ENCODE measurements at regions not wholly inside any gene's neighbourhood (a gene's known extent, or its start where the extent isn't known, plus 50 kb on each side); places are given as distances from the start of the nearest gene placed in this dataset.
A peak's percentile ranks its signal among the peaks of the same experiment; 100 is the strongest.
"Not testable (repeated sequence)": the region's sequence is repeated elsewhere in the genome, so short reads cannot be mapped to it uniquely, and the experiment has no call there.

DNA sequence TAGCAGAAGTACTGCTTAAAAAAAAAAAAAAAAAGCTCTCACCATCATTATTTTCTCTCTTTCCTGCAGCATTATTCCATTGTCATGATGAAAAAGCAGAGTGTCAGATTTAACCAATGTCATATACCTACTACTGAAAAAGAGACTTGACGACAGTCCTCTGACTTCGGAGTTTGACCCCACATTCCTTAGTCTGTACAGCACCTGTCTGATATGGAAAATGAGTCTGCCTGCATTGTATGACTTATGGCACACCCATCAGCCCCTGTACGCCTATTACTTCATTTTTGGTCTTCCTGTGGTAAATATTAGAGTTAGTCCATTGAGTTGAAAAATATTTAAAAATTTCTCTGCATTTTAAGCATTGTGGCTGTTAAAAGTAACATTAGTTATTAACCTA is 54.5 kb upstream of the NOX4 start:
- DNase-seq = no peak

DNA sequence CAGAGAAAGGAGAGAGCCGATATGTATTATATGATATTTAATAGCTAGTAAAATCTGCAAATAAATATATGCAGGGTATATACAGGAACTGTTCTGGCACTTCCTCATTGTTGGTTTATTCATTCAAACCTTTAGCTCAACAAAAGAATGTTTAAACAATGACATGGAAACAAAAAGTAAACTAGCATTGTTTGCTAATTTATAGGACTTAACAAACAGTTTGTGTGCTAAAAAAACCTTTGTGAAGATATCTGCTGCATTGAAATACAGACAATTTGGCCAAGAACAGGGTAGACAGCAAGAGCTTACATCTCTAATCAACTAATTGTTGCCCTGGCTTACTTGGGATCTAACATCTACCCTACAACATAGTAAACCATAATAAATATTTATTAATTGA is 64.6 kb upstream of the NOX4 start:
- DNase-seq = not testable (repeated sequence)

DNA sequence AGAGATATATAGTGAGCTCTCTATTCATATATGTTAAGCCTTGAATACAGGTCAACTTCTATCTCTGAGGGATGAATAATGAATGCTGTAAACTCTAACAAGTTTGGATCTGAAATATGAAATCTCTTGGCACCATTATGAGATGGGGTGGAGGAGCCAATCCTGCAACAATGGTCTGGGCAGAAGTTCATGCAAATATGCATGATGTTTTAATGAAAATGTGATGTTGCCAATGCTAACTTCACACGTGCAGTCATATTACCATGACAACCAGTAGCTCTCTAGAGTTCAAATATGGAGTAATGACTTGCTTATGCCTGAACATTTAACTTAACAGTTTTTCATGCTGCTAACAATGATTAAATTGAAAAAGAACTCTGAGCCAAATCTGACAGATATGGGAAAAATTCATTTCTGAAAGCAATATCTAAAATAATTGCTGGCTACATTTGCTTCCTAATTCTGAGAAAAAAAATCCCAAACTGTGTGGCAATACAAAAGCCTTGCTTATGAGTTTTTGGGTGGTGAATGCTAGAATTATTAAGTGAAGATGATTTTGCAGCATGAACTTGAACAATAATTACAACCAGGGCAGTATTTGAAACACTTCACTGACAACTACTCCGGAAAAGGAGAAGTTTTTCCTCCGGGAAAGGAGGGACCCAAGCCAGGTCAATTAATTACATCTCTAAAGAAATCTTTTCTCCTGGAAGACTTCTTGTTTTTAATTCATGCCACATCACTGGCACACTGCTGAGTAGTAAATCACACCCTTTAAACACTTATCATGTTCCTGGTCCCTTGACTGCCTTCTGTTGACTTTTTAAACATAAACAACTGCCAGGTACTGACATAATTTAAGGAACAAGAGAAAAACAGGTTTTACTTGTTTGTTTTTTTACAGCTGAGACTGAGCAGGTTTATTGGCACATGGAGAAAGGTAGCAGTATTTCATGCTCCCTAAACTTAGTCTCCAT is 65.8 kb upstream of the NOX4 start:
- DNase-seq = not testable (repeated sequence)

DNA sequence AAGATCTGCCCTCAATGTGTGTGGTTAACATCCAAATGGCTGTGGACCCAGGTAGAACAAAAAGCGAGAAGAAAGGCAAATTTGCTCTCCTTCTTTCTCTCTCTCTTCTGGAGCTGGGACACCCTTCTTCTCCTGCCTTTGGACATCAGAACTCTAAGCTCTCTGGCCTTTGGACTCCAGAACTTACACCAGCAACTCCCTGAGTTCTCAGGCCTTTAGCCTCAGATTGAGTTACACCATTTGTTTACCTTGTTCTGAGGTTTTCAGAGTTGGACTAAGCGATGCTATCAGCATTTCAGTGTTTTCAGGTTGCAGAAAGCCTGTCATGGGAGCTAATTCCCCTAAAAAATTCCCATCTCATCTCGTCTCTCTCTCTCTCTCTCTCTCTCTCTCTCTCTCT is 69.4 kb upstream of the NOX4 start:
- DNase-seq = not testable (repeated sequence)

DNA sequence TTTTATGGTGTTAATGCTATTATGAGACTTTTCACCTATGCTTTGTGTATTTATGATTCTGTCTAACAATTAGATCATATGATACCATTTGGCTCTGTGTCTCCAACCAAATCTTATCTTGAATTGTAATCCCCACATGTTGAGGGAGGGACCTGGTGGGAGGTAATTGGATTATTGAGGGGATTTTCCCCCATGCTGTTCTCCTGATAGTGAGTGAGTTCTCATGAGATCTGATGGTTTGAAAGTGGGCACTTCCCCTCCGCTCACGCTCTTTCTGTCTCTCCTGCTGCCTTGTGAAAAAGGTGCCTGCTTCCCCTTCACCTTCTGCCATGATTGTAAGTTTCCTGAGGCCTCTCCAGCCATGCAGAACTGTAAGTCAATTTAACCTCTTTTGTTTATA is 71.6 kb upstream of the NOX4 start:
- DNase-seq = not testable (repeated sequence)

DNA sequence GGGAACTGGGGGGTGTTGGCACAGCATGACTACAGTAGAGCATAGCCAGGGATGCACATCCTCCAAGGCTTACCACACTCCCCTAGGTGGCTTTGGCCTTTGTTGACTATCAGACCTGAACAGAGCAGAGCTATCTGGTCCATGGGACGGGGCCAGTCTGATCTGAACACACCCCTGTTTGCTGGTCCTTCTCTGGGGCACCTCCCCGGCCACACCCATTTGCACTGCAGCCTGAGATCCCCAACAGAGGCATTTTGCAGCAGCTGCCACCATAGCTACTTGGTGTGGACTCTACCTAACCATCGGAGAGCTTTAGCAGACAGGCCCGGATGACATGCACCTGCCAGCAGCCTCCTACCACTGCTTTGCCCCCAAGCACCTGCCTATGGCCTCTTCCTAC is 75.8 kb upstream of the NOX4 start:
- no peak for DNase-seq

DNA sequence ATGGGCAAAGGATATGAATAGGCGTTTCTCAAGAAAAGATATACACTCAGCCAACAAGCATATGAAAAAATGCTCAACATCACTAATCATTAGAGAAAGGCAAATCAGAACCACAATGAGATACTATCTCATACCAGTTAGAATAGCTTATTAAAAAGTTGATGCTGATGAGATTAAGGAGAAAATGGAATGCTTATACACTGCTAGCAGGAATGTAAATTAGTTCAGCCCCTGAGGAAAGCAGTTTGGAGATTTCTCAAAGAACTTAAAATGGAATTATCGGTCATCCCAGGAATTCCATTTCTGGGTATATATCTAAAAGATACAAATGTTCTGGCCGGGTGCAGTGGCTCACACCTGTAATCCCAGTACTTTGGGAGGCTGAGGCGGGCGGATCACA is 78.2 kb upstream of the NOX4 start:
- not testable (repeated sequence) for DNase-seq

DNA sequence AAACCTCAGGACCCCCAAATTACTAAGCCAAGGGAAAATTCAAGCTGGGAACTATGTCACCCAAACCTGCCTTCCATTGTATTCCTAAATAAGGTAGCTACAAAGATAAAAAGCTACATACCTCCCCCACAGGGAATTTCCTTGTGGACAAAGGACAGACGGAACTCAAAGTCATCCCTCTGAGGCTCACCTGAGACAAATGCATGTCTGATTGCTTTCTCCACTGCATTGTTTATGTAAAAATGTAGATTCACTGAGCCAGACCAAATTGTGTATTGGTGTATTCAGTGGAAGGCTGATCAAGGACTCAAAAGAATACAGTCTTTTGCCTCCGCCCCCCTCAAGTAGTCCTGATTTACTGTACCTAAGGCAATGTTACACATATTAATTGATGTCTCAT is 80.5 kb upstream of the NOX4 start:
- not testable (repeated sequence) for DNase-seq

DNA sequence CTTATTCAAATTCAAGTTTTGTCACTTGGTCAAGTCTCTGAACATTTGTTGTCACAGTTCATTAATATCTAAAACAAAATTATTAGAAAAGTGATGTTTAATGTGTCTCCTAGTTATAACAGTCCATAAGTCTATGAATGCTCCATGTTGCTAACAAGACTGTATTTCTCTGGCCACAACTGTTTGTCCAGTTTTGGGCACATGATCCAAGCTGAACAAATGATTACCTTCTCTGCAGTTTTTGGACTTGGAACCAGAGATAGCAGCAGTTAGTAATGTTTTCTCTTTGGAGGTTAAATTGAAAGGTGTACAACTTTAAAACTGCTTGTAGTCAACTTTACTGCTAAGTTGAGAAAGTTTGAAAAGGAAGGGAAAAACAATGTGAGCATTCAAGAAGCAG is 84.7 kb upstream of the NOX4 start:
- DNase-seq = not testable (repeated sequence)

DNA sequence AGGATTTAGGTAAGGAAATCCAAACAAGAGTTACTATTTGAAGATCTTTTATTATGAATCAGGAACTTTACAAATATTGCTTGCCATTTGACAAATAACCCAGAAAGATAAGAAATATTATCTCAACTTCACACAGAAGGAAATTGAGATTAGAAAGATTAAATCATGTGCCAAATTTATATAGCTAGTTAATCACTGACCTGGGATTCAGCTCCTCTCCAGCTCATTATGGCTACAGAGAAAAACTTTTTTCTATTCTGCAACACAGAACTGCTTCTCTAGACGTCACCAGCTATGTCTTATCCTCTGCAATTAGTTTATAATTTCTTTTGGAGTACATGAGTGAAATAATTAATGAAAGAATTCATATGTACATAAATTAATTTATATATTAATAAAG is 86.3 kb upstream of the NOX4 start:
- DNase-seq = not testable (repeated sequence)

DNA sequence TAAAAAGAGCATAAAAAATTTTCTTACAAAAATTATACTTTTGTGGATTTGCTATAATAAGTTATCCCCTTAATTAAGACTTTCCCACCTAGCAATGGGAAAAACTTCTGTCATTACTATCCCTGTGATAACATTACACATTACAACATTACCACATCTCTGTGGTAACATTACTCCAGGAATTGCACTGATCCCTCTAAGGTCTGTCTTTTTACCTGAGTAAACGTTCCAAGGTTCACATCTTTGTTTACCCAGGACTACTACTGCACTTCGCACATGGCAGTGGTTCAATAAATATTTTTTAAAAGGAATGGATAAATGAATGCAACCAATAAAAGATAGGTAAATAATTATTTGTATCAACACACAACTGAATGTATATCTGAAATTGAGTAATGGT is 92.4 kb upstream of the NOX4 start:
- no peak for DNase-seq

DNA sequence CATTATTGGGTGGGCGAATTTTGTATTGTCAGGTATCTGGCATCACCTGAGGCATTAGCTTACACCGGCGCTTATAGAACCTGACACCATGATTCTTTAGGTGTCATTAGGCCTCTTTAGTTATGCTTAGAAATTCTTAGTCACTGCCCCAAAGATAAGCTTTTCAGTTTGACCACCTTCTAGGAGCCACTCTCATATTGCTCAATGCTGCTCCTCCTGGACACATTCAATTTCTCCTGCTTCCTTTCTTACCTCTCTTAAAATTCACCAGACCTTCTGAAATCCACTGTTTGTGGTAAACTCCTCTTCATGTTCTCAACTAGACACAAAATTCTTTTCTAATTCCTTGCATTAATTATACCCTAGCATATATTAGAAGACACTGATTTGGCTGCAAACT is 93.9 kb upstream of the NOX4 start:
- not testable (repeated sequence) for DNase-seq

DNA sequence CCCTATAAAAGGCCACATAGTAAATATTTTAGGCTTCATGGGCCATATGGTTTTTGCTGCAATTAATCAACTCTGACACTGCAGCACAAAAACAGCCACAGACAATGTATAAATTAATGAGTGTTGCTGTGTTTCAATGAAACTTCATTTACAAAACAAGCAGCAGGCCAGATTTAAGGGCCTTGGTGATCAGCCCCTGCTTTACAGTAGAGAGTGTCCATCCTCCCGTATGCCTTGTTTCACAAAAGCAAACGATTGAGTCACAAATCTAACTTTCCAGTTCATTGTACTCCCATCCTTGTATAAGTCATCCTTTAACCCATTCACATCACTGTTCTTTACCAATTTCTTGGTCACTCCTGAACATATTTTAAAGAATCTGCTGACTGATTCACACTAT is 94.3 kb upstream of the NOX4 start:
- DNase-seq = not testable (repeated sequence)

DNA sequence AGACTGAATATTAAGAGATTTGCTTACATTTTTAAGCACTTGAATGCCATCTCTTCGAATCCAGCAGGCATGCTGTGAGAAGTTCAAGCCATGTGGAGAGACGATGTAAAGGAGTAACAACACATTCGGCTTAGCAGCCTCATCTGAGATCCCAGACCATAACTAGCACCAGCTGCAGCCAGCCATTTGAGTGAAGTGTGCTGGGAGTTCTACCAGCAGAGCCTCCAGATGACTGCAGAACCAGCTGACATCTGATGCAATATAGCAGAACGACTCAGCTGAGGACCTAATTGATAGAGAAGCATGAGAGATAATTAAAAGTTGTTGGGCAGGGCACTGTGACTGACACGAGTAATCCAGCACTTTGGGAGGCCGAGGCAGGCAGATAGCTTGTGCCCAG is 98.2 kb upstream of the NOX4 start:
- DNase-seq = not testable (repeated sequence)

DNA sequence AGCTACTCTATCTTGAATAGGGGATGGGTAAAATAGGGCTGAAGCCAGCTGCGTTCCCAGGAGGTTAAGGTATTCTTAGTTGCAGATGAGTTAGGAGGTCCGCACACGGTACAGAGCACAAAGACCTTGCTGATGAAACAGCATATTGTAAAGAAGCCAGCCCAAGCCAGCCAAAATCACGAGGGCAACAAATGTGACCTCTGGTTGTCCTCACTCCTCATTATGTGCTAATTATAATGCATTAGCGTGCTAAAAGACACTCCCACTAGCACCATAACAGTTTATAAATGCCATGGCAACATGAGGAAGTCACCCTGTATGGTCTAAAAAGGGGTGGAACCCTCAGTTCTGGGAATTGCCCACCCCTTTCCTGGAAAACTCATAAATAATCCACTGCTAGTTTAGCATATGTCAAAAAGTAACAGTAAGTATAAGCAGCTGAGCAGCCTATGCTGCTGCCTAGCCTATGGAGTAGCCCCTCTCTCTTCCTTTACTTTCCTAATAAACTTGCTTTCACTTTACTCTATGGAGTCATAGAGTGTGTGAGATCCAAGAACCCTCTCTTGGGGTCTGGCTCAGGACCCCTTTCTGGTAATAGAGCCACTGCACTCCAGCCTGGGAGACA is 98.9 kb upstream of the NOX4 start:
- DNase-seq = not testable (repeated sequence)

DNA sequence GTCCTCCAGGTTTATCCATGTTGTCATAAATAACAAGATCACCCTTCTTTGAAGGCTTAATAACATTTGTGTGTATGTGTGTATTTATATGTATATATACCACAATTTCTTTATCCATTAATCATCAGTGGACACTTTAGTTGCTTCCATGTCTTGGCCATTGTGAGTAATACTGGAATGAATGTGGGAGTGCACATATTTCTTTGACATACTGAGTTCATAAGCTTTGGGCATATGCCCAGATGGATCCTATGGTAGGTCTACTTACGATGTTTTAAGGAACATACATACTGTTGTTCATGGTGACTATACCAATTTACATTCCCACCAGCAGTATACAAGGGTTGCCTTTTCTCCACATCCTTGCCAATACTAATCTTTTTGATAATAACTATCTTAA is 108.8 kb upstream of the TRIM77 start:
- peak; percentile 45 for DNase-seq

DNA sequence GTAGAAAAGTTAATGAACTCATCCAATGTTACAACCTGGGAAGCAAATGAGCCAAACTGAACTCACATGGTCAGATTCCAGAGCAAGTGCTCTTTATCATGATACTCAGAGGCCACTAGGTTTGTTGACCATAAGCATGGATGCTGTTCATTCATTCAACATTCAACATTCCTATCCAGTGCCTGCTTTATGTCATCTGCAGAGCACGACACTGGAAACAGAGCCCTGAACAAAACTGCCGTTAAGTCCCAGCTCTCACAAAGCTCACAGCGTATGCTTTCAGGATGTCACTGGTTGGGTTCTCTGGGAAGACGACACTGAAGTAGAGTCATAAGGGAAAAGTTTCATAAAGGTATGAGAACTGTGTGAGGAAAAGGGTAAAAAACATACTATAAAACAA is 105.8 kb upstream of the TRIM77 start:
- no peak for DNase-seq

DNA sequence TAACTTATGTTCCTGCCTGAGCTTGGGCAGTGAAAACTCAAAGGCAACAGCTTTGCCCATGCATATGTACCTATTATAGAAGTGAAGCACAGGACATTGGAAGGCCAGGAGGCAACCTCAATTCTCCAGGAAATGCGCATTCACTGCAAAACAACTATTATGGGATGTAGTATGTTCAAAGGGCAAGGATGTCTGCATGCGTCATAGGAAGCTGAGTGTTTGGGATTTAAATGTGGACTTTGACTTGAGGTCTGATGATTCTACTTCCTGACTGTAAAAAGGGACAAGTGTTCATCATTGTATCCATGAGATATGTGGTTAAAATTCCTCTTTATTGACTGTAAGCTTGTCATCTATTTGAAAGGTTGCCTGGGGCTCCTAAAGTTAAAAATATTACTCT is 103.3 kb upstream of the TRIM77 start:
- DNase-seq = not testable (repeated sequence)

DNA sequence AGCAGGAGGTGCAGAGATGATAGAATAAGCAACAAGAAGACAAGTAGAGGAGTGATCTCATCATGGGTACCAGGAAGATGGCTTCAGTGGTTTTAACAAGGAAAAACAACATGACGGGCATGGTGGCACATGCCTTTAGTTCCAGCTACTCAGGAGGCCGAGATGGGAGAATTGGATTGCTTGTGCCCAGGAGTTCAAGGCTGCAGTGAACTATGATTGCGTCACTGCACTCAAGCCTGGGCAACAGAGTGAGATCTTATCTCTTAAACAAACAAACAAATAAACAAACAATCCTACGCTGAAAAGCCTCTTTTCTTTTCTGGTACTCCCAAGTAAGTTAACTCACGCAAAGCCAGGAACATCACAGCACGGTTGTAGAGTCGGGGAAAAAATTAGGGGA is 102.6 kb upstream of the TRIM77 start:
- DNase-seq = not testable (repeated sequence)

DNA sequence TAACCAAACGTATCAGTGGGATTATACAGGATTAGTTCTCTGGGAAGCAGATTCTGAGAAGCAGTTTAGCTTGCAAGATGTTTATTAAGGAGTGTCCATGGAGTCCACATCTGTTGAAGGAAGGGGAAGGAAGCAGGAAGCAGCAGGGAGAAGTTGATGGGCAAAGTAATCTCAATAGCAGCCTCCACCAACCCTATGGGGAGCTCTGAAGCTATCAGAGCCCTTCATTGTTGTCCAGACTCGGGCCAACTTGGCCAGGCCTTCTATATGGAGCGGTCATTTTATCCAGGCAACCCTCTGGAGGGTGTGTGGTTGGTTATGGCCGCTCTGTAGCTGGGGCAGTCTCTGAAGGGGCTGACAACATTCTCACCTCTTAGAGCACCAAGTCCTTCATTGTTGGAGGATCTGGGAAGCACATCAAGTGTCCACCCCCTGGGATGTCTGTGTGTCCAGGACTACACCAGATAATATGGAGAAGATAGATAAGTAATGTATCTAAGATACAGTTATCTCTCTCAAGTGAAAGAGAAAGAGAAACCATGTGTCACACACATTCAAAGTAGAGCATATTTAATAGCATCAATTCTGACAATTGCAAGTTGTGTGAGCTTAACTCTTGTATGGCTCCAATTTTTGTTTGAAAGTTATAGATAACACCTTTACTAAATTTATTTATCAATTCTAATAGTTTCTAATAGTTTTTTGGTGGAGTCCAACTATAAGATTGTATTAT is 101.7 kb upstream of the TRIM77 start:
- DNase-seq = no peak

DNA sequence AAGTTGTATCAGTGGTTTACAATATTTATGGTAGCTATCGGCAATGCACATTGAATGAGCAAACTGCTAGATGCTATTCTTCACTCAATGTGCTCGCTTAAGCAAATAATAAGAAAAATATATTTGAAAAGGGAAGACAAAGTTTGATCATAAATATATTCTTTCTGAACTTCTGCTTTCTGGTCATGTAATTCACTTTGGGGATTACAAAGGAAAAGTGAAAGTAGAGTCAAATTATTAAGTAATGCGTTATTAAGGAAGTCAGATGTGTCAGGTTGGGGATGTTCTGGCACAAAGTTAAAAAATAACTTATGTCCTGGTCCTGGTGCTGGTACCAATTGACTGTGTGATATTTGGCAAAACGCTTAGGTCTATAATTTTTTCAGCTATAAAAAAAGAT is 98.0 kb upstream of the TRIM77 start:
- DNase-seq = no peak

DNA sequence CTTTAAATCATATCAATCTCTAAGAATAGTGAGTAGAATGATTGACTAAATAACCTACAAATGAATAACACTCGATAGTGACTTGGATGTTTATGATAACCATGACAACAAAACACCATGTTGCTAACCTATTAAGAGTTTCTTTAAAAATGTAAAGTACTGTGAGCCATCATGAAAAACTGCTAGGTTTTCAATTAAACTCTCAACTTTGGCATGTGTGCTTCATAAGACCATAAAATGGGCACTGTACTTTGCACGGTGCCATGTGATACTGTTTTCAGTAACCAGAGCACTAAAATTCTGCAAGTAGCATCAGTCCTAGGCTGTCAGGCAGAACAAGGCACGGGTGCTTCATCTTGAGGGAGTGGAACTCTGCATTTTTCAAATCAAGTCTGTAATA is 96.2 kb upstream of the TRIM77 start:
- no peak for DNase-seq

DNA sequence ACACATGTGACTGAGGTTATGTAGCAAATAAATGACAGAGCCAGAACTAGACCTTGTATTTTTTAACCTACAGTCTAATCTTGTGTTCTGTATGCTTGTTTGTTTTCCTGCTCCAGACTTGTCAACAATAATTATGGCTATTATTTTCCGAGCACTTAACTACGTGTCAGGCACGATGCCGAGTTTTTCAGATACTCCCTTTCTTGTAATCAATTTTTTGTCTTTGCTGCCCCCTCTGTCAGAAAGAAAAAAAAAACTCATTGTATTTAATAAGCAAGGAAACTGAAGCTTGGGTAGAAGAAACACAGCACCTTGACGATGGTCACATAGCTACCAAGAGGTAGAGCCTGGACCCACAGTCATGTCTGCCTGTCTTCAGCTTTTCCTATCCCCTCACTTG is 95.7 kb upstream of the TRIM77 start:
- not testable (repeated sequence) for DNase-seq

DNA sequence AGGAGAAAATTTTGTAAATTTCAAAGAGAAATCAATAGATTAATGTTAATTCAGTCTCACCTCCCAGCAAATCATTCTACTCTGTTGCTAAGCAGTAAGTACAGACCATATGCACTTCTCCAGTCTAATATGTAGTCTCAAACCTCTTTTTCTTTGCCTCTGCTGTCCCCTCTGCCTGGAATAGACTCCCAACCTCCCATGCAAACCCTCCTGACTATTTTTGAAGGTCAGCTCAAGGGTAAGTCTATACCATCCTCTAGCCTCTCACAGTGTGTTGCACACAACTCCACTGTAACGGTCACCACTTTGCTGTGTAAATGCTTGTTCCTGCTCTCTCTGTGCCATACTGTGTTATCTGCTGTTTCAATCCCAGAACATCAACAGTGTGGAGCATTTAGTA is 94.5 kb upstream of the TRIM77 start:
- DNase-seq = not testable (repeated sequence)

Data from NCI-H226 (cell line).